Activated gamma-delta T cell treated with Interleukin-2 at 50 U/mL for 16 hours (primary cell): ENCODE measurements at regions not wholly inside any gene's neighbourhood (a gene's known extent, or its start where the extent isn't known, plus 50 kb on each side); places are given as distances from the start of the nearest gene placed in this dataset.

Experiments
- DNase-seq: peaks from one replicate; pipeline ENCODE4 v3.0.0-alpha.2; 2020

DNA sequence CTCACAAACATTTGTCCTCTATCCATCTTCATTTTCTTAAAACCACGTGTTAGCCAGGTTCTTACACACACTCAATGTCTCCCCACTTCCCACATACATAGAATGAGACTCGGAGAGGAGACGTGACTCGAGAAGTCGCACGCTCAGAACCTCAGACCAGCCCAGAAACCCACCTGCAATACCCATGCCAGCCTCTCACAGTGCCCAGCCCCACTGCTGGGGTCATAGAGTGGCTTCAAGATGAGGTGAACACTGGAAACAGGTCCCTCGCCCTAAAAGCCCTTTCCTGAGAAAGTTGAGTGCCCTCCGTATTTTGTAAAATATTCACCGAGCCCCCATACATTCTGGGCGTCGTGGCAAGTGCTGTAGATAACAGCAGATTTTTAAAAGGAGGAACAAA, 487.4 kb downstream of the EIPR1 start:
- DNase-seq, result no peak

DNA sequence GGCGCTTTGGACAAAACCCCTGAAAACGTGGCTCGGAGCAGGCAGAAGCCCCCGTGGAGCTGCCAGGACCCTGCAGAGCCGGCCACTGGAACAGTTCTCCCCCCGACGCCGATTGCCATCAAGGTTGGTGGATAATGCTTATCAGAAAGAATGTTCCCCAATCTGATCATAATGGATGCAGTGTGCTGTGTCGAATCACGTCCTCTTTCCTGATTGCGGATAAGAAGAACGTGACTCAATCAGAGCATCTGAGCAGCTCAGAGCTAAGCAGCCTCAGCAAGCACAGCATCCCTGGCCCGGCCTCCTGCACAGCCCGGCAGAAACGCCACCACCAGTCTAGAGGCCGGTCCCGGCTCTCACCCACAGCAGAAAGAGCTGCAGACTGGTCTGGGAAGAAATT, 488.0 kb downstream of the EIPR1 start:
- DNase-seq, result no peak

DNA sequence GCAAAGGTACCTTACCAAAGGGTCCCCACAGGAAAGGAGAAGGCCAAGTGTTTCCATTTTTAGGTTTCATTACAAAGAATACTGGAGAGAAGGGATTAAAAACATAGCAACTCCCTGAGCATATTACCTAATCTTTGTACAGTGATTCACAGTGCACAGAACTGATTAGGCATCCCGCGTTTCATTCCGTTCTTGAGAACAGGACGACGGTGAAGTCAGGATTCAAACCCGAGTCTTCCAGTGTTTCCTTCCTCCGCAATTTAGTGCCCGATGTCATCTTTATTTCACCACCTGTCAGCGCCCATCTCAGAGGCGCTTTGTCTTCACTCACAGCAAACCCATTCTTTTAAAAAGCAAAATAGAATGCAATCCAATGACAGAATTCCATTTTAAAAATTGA, 488.5 kb downstream of the EIPR1 start:
- DNase-seq, result no peak

GRCh38 chr2:2887772-2888387, 489.7 kb downstream of the EIPR1 start:
- DNase-seq, result no peak

DNA sequence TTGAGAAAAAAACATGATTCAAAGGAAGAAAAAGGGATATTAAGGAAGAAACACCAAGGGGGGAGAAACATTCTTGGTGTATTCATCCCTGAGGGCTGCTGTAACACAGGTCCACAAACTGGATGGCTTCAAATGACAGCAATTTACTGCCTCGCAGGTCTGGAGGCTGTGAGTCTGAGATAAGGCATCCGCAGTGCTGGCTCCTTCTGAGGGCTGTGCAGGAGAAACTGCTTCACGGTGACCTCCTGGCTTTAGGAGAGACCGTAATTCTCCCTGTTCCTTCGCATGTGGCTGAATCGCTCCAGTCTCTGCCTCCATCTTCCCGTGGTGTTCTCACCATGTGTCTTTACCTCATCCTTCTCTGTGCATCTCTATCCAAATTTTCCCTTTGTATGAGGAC, 490.7 kb downstream of the EIPR1 start:
- no peak for DNase-seq

DNA sequence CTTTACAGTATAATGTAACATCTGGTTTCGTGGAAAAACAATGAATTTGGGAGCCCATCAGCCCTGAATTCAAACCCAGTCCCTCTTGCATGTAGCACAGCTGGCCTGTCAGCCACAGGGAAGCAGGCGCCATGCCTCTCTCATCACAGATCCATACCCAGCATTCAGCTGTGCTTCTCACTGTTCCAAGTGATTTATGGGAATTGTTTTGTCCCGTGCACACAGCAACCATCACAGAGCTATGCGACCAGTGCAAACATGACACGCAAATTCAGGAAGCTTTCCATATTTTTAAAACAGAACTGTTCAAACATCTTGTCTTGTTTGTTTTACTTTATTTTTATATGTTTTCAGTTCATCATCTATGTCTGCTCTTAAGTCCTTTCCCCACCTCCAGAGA, 496.1 kb downstream of the EIPR1 start:
- no peak for DNase-seq

DNA sequence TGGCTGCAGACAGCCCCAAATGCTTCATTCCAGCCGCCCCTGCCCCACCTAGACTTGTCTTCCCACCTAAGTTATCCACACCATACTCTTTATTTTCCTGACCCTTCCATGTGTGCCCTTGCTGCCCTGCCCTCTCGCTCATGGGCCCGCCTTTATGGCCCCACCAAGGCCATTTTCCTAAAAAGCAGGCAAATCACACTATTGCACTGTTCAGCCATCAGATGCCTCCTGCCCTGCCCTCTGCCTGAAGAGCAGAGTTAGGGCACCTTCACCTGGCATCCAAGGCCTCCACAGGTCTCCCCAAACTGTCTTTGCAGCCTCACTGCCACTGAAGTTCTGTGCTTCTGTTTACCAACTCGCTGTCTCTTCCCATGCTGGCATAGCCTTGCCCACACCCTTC, 496.7 kb downstream of the EIPR1 start:
- no peak for DNase-seq

DNA sequence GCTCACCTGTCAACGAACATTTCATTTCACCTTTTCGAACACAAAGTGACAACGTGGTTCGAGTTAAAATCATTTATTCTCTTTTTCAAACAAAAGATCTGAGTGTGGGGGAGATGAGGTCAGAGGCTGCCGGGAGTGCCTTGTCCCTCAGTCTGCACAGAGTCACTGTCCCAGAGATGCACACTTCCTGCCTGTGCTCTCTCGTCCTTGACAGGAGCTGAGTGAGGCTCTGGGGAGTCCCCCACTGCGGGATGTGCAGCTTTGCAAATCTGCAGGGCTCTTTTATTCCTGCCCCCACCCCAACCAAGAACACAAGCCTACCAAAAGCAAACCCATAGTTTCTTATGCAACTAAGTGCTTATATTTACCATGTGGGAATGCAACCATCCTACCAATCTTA, 497.8 kb downstream of the EIPR1 start:
- DNase-seq, result no peak

DNA sequence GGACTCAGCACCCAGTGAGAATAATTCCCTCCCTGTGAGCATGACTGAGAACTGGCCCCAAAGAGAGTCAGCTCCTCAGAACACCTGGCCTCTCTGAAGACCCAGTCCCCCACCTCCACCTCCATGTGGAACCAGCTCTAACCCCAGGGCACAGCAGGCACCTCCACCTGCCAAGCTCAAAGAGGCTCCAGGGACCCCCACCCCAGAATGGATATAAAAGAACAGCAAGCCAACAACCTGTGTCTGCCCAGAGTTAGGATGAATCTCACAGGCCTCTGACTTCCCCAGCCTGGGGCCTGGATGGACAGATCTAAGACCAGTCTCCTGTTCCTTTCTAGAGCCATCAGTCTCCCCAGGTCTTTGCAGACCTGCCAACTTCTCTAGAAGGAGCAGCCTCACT, 498.5 kb downstream of the EIPR1 start:
- DNase-seq, result no peak

DNA sequence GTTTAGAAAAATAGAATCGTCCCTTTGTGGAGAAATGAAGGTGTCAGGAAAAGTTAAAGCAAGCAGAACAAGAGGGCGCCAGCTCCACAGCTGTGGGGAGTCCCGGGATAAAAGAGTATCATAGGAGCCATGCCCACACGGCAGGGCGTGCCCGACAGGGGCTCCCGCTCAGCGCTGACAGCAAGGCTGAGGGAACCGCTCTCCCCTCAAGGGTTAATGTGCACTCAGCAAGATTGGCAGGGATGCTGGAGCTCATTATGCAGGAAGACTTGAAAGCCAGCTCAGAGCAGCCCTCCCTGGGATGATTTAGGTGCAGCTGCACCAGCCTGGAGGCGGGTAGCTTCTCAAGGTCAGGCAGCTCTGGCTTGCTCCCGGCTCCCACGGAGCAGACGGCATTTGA, 500.2 kb downstream of the EIPR1 start:
- no peak for DNase-seq

- no peak for DNase-seq
Measured at GRCh38 chr2:2876331-2877221, 501.0 kb downstream of the EIPR1 start.

DNA sequence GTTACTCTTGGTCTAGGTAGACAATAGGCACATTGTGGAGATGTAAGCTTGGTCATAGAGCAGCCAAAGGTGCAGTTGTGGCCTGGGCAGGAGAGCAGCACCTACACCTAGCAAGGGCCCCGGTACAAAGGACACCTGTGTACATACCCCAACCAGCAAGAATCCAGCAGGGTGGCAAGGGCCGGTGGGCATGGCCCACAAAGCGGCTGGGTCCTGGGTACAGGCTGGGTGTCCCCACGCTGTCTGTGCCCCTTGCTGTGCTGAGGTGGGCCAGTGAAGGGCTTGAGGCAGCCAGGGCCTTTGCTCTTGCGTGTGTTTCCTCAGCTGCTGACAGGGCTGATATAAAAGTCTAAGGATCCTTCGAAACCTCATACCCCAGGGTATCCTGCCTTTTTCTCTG, 501.8 kb downstream of the EIPR1 start:
- no peak for DNase-seq

DNA sequence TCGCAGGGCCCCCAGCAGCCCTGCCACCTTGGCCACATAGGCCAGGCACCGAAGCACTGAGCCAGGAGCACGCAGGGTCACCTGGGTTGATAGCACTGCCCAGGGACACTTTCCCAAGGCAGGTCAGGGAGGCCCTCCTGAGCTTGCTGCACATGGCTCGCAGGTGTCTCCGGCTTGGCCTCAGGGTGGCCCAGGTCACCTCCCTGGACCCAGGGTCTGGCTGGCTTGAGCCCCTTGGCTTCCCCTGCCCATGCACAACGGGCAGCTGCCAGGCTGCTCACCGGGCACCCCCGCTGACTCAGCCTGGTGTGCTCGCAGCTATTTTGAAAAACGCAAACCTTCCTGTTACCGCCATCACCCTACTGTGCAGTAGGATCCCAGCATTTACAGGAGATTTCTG, 502.3 kb downstream of the EIPR1 start:
- DNase-seq, result no peak

GRCh38 chr2:2874805-2875204, 502.8 kb downstream of the EIPR1 start:
- no peak for DNase-seq

GRCh38 chr2:2874341-2874740, 503.3 kb downstream of the EIPR1 start:
- DNase-seq, result no peak

DNA sequence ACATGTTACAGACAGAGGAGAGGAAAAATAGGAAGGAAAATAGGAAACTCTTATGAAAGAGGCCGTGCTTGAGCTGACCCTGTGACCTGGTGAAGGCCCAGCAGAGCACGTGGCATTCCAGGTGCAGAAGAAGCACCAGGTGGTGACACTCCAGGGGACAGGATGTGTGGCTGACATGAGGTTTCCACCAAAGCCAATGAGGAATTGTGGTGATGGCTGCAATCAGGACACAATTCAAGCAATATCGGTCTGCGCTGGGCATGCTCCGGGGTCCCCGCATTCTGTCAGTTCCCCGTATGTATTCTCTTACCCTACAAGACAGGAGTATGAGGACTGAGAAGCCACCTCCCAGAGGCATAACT, 504.2 kb downstream of the EIPR1 start:
- DNase-seq, result no peak

DNA sequence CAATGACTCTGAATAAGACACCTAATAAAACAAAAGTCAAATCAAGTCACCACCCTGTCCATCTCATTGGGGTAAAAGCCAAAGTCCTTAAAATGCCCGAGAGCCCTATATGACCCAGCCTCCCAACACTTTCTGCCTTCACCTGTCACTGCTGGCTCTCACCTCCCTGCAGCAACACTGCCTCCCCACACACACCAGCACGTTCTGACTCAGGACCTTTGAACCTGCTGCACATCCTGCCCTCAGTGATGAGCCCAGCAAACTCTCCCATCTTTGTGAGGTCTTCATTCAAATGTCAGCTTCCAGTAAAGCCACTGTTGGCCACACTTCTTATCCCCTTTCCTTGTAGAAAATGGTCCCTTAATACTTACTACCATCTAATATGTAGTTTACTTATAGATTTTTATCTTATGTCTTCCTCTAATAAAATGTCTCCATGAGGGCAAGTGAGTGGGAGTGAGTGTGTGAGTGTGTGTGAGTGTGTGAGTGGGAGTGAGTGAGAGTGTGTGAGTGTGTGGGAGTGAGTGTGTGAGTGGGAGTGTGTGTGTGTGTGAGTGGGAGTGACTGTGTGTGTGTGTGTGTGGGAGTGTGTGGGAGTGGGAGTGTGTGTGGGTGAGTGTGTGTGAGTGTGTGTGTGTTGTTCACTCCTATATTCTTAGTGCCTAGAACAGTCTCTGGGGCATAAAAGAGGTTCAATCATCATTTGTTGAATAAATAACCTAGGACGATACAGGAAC, 504.7 kb downstream of the EIPR1 start:
- DNase-seq, result no peak

GRCh38 chr2:2872309-2872617, 505.4 kb downstream of the EIPR1 start:
- DNase-seq, result no peak

GRCh38 chr2:2871480-2872308, 505.9 kb downstream of the EIPR1 start:
- DNase-seq, result no peak

DNA sequence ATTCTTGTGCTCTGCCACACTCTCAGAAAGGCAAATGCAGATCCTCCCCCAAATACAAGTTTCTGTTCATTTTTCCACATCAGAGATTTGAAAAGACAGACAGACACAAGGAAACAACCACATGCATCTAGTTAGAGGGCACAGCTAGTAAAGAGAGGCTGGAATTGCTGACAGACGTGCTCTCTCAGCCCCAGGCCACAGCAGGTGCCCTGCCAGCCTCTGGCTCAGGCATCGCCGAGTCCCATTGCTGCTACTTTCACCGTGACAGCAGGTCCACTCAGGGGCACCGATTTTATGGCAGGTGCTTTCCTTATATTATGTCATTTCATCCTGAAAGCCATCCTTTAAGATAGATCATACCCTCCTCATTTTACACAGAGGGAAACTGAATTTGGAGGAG, 507.5 kb downstream of the EIPR1 start:
- DNase-seq, result no peak

- no peak for DNase-seq
Measured at GRCh38 chr2:2869553-2869952, 508.1 kb downstream of the EIPR1 start.

GRCh38 chr2:2868085-2868484, 509.5 kb downstream of the EIPR1 start:
- no peak for DNase-seq

- DNase-seq, result no peak
Measured at GRCh38 chr2:2867397-2867979, 510.1 kb downstream of the EIPR1 start.
